Stimulated activated CD4-positive, alpha-beta T cell treated with anti-CD3 and anti-CD28 coated beads, Interleukin-2, amount 100 ng/mL, for 24 hours (primary cell): ENCODE measurements at regions not wholly inside any gene's neighbourhood (a gene's known extent, or its start where the extent isn't known, plus 50 kb on each side); places are given as distances from the start of the nearest gene placed in this dataset.
"Not testable (repeated sequence)": the region's sequence is repeated elsewhere in the genome, so short reads cannot be mapped to it uniquely, and the experiment has no call there.

Experiments used
- DNase-seq, 2 donors: peaks; one replicate each; pipeline ENCODE4 v3.0.0-alpha.2; 2020

- no peak for DNase-seq
Measured at GRCh38 chr10:7026818-7027217, 384.0 kb downstream of the SFMBT2 start.

- DNase-seq = no peak
Measured at GRCh38 chr10:7025296-7025695, 385.5 kb downstream of the SFMBT2 start.

GRCh38 chr10:7015457-7015856, 395.4 kb downstream of the SFMBT2 start:
- no peak for DNase-seq

GRCh38 chr10:7014721-7015120, 396.1 kb downstream of the SFMBT2 start:
- no peak for DNase-seq

GRCh38 chr10:7011994-7012393, 398.8 kb downstream of the SFMBT2 start:
- no peak for DNase-seq

- no peak for DNase-seq
Measured at GRCh38 chr10:7008645-7009044, 402.2 kb downstream of the SFMBT2 start.

GRCh38 chr10:7007600-7008190, 403.1 kb downstream of the SFMBT2 start:
- no peak for DNase-seq

GRCh38 chr10:7006566-7006965, 404.3 kb downstream of the SFMBT2 start:
- no peak for DNase-seq

GRCh38 chr10:7003831-7004395, 406.9 kb downstream of the SFMBT2 start:
- no peak for DNase-seq

- no peak for DNase-seq
Measured at GRCh38 chr10:7000061-7000460, 410.8 kb downstream of the SFMBT2 start.

- DNase-seq = no peak
Measured at GRCh38 chr10:6999232-6999925, 411.5 kb downstream of the SFMBT2 start.

- no peak for DNase-seq
Measured at GRCh38 chr10:6997509-6997908, 413.3 kb downstream of the SFMBT2 start.

GRCh38 chr10:6996431-6996830, 414.4 kb downstream of the SFMBT2 start:
- DNase-seq = no peak

GRCh38 chr10:6995831-6996230, 415.0 kb downstream of the SFMBT2 start:
- DNase-seq = no peak

GRCh38 chr10:6995341-6995740, 415.3 kb upstream of the PRKCQ start:
- no peak for DNase-seq

- no peak for DNase-seq
Measured at GRCh38 chr10:6990891-6991290, 410.8 kb upstream of the PRKCQ start.

GRCh38 chr10:6988654-6989053, 408.6 kb upstream of the PRKCQ start:
- peak in 1 of 2 donors; percentile 21 for DNase-seq

- no peak for DNase-seq
Measured at GRCh38 chr10:6987536-6987945, 407.5 kb upstream of the PRKCQ start.

GRCh38 chr10:6986927-6987326, 406.9 kb upstream of the PRKCQ start:
- no peak for DNase-seq

- no peak for DNase-seq
Measured at GRCh38 chr10:6985644-6986043, 405.6 kb upstream of the PRKCQ start.

GRCh38 chr10:6984971-6985370, 404.9 kb upstream of the PRKCQ start:
- DNase-seq = no peak

GRCh38 chr10:6984016-6984415, 403.9 kb upstream of the PRKCQ start:
- not testable (repeated sequence) for DNase-seq

- DNase-seq = no peak
Measured at GRCh38 chr10:6980353-6980752, 400.3 kb upstream of the PRKCQ start.

- DNase-seq = no peak
Measured at GRCh38 chr10:6979371-6979770, 399.3 kb upstream of the PRKCQ start.

- no peak for DNase-seq
Measured at GRCh38 chr10:6978187-6978627, 398.1 kb upstream of the PRKCQ start.
